B cell (primary cell): ENCODE measurements at regions not wholly inside any gene's neighbourhood (a gene's known extent, or its start where the extent isn't known, plus 50 kb on each side); places are given as distances from the start of the nearest gene placed in this dataset.

Source experiments
- CTCF ChIP-seq: fragments of 200-600 bp; IDR thresholded peaks from one replicate; pipeline ENCODE4 v1.8.0; 2022; ENCODE audit warnings: antibody characterized with exemption, mild to moderate bottlenecking
- EZH2 ChIP-seq: IDR thresholded peaks from 2 replicates; pipeline ENCODE4 v1.6.1; 2012; ENCODE audit warnings: borderline replicate concordance, low read depth, mild to moderate bottlenecking, moderate library complexity, low read length; ENCODE audit not compliant: insufficient read depth, poor library complexity, severe bottlenecking

GRCh38 chr7:38057829-38058228 lies 120.2 kb upstream of the STARD3NL start:
- TF ChIP-seq CTCF (no peak), EZH2 (no peak)
